Activated naive CD8-positive, alpha-beta T cell treated with anti-CD3 and anti-CD28 coated beads for 36 hours (primary cell): ENCODE measurements at regions not wholly inside any gene's neighbourhood (a gene's known extent, or its start where the extent isn't known, plus 50 kb on each side); places are given as distances from the start of the nearest gene placed in this dataset.

ENCODE experiments used
- DNase-seq: peaks from one replicate; pipeline ENCODE4 v3.0.0; 2021
- H3K27ac Mint-ChIP-seq: one replicate; pipeline ENCODE4 v1.8.0; 2022; ENCODE audit warnings: mild to moderate bottlenecking, moderate library complexity, mixed read lengths
- H3K27me3 Mint-ChIP-seq: one replicate; pipeline ENCODE4 v1.8.0; 2022; ENCODE audit warnings: mild to moderate bottlenecking, mixed read lengths
- H3K36me3 Mint-ChIP-seq: one replicate; pipeline ENCODE4 v1.8.0; 2021; ENCODE audit warnings: mild to moderate bottlenecking, mixed read lengths
- H3K4me1 Mint-ChIP-seq: one replicate; pipeline ENCODE4 v1.8.0; 2021; ENCODE audit warnings: mixed read lengths
- H3K4me3 Mint-ChIP-seq: one replicate; pipeline ENCODE4 v1.8.0; 2022; ENCODE audit warnings: mild to moderate bottlenecking, moderate library complexity, mixed read lengths
- H3K9me3 Mint-ChIP-seq: one replicate; pipeline ENCODE4 v1.8.0; 2022; ENCODE audit warnings: mixed read lengths

DNA sequence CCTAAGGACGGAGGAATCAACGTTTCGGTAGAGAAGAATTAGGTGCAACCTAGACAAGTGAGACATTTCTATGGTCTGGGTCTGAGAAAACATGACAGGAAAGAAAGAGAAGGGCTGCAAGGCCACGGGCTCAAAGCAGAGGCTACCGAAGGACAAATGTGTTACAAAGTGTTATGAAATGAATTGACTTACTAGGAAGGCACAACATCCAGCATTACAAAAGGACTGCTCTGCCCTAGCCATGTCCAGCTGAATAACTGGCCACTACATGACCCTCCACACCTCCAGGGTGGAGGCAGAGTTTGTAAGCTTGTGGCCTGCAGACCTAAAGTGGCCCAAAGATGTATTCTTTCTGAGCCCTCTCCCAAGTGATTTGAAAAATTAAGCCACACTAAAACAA is 133.6 kb downstream of the GDAP2 start:
- Mint-ChIP-seq H3K27ac (no peak overlapping the region), H3K27me3 (no peaks in the 10 kb centered on the region), H3K4me1 (no peaks in the 10 kb centered on the region), H3K36me3 (no peaks in the 10 kb centered on the region), H3K4me3 (no peak overlapping the region), H3K9me3 (no peaks in the 10 kb centered on the region)
- DNase-seq, result no peak

DNA sequence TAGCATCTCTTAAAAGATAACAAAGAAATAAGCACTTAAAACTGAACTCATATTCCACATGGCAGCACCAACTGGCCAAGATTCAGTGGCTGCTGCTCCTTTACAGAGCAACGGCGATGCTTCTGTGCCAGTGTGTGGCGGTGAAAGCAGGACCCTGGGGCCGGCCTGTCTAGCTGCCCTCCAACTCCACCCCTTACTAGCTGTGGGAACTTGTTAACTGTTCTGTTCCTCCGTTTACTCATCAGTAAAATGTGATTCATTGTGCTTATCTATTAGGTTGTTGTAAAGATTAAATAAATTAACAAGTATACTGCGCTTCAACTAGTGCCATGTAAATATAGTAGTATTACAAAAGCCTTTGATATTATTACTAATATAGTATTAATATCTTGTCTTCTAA is 133.2 kb downstream of the GDAP2 start:
- no peak for DNase-seq
- no peaks in the 10 kb centered on the region for H3K27me3 Mint-ChIP-seq
- H3K4me3 Mint-ChIP-seq, result no peak overlapping the region
- H3K27ac Mint-ChIP-seq, result no peak overlapping the region
- no peaks in the 10 kb centered on the region for H3K4me1 Mint-ChIP-seq
- no peaks in the 10 kb centered on the region for H3K9me3 Mint-ChIP-seq
- no peaks in the 10 kb centered on the region for H3K36me3 Mint-ChIP-seq

GRCh38 chr1:117798550-117798949 is 130.9 kb downstream of the GDAP2 start:
- no peak overlapping the region for H3K27ac Mint-ChIP-seq

DNA sequence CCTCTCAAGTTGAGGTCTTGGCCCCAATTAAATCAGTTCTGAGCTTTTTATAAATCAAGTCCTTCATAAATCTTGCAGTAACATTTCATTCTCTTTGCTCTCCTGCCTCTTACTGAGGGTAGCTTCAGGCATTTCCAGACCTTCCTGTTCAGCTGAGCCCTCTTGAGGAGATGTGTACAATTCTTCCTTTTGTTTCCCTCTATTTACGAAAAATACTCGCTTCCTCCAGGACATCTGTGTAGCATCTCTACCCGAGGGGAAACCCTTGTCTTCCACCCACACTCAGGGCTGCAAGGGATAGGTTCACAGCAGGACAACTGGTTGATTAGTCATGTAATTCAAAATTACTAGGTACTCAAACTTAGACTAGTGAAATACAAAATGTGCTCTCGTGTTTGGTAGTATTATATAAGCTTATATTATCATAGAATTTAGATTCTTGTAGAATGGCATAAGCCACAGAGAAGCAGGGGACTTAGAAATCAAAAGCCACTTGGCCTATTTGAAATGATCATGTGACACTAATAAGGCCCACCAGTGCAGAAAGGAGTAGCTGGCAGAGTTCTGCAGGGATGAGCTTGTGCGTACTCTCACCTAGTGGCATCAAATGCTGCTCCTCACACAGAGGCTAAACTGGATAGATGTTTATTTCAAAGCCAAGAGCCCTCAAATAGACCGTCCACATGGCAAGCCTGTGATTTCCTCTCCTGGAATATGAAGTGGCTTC is 126.7 kb downstream of the GDAP2 start:
- Mint-ChIP-seq H3K4me1 (no peaks in the 10 kb centered on the region), H3K4me3 (no peak overlapping the region), H3K27me3 (peaks cover 18% of the 10 kb centered on the region), H3K36me3 (no peaks in the 10 kb centered on the region), H3K27ac (no peak overlapping the region), H3K9me3 (no peaks in the 10 kb centered on the region)
- DNase-seq, result no peak

More at GRCh38 chr1:117798550-117798949, 130.9 kb downstream of the GDAP2 start:
- no peaks in the 10 kb centered on the region for H3K4me1 Mint-ChIP-seq
- peaks cover 4% of the 10 kb centered on the region for H3K27me3 Mint-ChIP-seq
- H3K36me3 Mint-ChIP-seq, result no peaks in the 10 kb centered on the region
- no peaks in the 10 kb centered on the region for H3K9me3 Mint-ChIP-seq
- no peak overlapping the region for H3K4me3 Mint-ChIP-seq
- no peak for DNase-seq

GRCh38 chr1:117803318-117803717 is 126.1 kb downstream of the GDAP2 start:
- Mint-ChIP-seq H3K27me3 (peaks cover 18% of the 10 kb centered on the region), H3K27ac (no peak overlapping the region), H3K4me1 (no peaks in the 10 kb centered on the region), H3K36me3 (no peaks in the 10 kb centered on the region), H3K9me3 (no peaks in the 10 kb centered on the region), H3K4me3 (no peak overlapping the region)
- no peak for DNase-seq

GRCh38 chr1:117809764-117810163 is 119.7 kb downstream of the GDAP2 start:
- no peaks in the 10 kb centered on the region for H3K4me1 Mint-ChIP-seq
- no peak for DNase-seq
- no peaks in the 10 kb centered on the region for H3K36me3 Mint-ChIP-seq
- no peak overlapping the region for H3K4me3 Mint-ChIP-seq
- no peak overlapping the region for H3K27ac Mint-ChIP-seq
- no peaks in the 10 kb centered on the region for H3K9me3 Mint-ChIP-seq
- peaks cover 18% of the 10 kb centered on the region for H3K27me3 Mint-ChIP-seq

DNA sequence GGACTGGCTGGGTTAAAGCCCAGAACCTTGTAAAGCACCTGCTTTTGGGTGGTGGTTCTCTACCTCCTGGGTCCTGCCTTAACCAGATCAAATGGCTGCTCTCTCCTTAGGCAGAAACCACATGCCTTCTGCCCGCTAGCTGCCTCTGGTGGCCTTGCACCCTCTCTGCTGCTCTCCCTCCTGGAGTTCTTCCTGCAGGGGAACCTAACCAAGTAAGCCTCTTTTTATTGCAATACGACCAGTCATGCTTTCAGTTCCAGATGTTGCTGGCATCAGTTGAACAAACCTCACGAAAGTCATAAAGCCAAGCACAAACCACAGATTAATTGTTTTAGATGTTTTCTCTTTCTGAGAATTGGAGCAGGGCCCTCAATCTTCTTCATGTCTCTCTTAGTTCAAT is 118.9 kb downstream of the GDAP2 start:
- Mint-ChIP-seq H3K9me3 (no peaks in the 10 kb centered on the region), H3K27me3 (peaks cover 10% of the 10 kb centered on the region), H3K4me1 (no peaks in the 10 kb centered on the region), H3K27ac (no peak overlapping the region), H3K4me3 (no peak overlapping the region), H3K36me3 (no peaks in the 10 kb centered on the region)
- DNase-seq, result no peak

- Mint-ChIP-seq H3K27me3 (peaks cover 4% of the 10 kb centered on the region), H3K4me3 (no peak overlapping the region), H3K4me1 (no peaks in the 10 kb centered on the region), H3K36me3 (no peaks in the 10 kb centered on the region), H3K27ac (no peak overlapping the region), H3K9me3 (no peaks in the 10 kb centered on the region)
- DNase-seq, result no peak
Measured at GRCh38 chr1:117812869-117813511, 116.4 kb downstream of the GDAP2 start.
